H1 (cell line): ENCODE measurements at regions not wholly inside any gene's neighbourhood (a gene's known extent, or its start where the extent isn't known, plus 50 kb on each side); places are given as distances from the start of the nearest gene placed in this dataset.

Experiments
- BCL11A ChIP-seq, 2 experiments: IDR thresholded peaks; one replicate each; pipeline ENCODE4 v1.6.1; 2011; ENCODE audit warnings: low read depth in 2 of 2, low read length in 2 of 2, mild to moderate bottlenecking in 2 of 2
- CTBP2 ChIP-seq: IDR thresholded peaks from 2 replicates; pipeline ENCODE4 v1.7.0; 2011; ENCODE audit warnings: borderline replicate concordance, mild to moderate bottlenecking, moderate library complexity, mixed read lengths, low read length; ENCODE audit not compliant: insufficient read depth, insufficient read length
- MAFK ChIP-seq: IDR thresholded peaks from 2 replicates; pipeline ENCODE4 v1.6.1; 2012; ENCODE audit warnings: low read depth, mild to moderate bottlenecking, improper control_type of control experiment, low read length
- SIX5 ChIP-seq: IDR thresholded peaks from 2 replicates; pipeline ENCODE4 v1.6.1; 2011; ENCODE audit warnings: mild to moderate bottlenecking, low read depth, low read length
- SUZ12 ChIP-seq: fragments of 200-600 bp; sonication (generic); IDR thresholded peaks from 2 replicates; pipeline ENCODE4 v1.6.1; 2012; ENCODE audit warnings: mild to moderate bottlenecking, inconsistent platforms, low read length, moderate library complexity, mixed read lengths
- TF ChIP-seq, protein P1 (sequence below): IDR thresholded peaks from 2 replicates; pipeline ENCODE4 v1.6.1; 2012; ENCODE audit warnings: inconsistent platforms

DNA sequence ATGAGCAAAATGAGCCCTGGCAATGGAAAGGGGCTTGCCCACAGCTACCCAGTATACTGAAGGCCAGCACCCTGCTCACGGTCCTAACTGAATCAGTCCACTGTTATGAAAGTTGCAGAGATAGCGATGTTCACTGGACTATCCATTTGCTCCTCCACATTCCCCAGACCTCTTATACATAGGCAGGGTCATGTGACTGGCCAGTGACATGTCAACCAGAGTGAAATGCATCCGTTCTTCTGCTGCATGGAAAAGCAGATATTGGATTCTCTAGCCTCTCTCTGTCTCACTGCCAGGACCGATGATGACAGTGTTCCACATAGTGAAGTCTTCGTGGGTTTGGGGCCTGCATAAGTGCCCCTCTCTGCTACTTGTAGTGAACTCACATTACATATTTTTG lies 503.4 kb downstream of the RPS24 start (continued):
- TF ChIP-seq SUZ12 (no peak), MAFK (no peak), CTBP2 (no peak), BCL11A (IDR thresholded peaks at IDR 0.05; ENCODE audit: low read depth in 2 of 2, low read length in 2 of 2) (no peak), SIX5 (no peak)
- TF ChIP-seq, protein P1, sequence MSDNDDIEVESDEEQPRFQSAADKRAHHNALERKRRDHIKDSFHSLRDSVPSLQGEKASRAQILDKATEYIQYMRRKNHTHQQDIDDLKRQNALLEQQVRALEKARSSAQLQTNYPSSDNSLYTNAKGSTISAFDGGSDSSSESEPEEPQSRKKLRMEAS: no peak
